GM19238 (cell line): ENCODE measurements at regions not wholly inside any gene's neighbourhood (a gene's known extent, or its start where the extent isn't known, plus 50 kb on each side); places are given as distances from the start of the nearest gene placed in this dataset.

Experiments
- DNase-seq: peaks from one replicate; pipeline ENCODE4 v3.0.0; 2011; ENCODE audit warnings: low spot score; ENCODE audit not compliant: insufficient read length

DNA sequence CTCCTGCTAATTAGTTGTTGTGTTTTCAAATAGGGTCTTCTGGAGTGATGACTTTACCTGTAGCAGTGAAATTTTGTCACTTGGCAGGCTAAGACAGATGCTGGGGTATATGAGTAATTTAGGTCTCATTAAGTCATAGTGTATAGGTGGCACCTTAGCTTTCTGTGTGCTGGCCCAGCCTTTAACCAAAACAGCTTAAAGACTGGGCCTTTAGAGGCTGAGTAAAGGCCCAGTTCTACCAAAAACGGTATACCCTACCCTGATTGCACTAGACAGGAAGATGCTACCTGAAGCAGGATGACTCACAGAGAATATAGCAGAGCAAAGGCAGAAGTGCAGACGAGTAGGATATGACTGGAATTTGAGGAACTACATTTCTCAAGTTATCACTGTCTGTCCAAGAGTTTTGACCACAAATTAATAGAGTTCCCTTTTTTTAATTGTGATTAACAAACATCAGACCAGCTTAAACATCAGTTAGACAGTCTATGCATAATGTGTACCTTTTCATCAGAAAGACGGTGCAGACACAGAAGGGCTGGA is 337.9 kb upstream of the SALL3 start:
- DNase-seq, result no peak

DNA sequence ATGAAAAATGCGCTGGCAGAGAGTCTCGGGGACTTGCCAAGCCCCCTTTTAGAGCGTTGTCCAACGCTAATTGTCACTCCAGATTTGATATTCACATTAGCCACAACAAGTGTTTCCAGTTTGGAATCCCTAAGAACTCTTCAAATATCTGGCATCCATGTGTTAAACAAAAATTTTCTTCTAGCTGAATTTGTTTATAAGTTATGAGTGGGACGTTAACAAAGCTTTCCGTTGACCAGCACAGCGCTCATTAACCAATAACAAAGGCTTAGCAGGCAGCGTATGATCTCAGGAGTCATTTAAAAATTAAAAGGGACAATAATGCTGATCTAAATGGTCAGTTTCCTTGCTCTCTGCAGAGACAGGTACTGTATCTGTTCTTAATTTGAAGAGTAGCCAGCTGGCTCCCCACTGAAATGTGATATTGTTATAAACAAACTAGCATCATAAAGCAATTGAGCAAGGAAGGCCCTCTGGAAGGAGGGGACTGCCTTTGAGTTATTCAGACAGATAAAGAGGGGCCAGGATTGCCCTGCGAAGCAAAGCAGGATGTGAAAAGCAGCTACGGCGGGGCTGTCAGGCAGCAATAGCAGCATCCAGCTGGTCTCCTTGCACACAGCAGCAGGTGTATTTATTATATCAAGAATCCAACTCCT is 337.2 kb upstream of the SALL3 start:
- no peak for DNase-seq

DNA sequence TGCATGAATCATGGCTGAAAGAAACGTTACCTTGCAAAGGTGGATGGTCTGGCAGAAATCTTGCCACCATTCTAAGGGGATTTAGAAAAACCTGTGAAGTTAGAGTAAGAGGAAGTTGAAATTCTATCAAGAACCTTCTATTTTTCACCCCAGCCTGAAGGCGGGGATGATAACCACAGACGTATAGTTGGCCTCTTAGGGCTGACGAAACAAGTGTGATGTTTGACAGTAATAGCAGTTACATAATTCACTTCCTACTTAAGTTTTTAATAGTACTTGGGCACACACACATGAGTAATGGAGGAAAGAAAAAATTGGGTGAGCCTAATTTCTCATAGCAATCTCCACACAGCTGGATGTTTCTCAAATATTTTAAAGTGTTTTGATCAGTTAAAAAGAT is 336.6 kb upstream of the SALL3 start:
- DNase-seq, result no peak

DNA sequence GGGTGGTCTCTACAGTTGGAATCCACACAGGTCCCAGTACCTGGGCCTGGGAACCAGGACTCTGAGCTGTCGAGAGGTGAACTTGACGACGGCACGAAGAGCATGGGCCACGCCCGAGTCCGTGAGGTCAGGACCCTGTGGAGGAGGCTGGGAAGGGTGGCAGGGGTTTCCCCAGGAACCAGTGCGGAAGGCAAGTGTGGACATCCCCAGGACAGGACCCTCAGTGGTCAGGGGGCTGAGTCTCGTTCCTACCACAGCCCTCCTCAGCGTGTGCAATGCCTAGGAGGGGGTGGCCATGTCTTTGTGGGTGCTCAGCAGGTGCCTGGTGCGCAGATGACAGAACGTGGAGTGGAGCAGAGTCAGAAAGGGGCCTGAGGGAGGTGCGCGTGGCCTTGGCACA is 335.6 kb upstream of the SALL3 start:
- DNase-seq, result no peak

DNA sequence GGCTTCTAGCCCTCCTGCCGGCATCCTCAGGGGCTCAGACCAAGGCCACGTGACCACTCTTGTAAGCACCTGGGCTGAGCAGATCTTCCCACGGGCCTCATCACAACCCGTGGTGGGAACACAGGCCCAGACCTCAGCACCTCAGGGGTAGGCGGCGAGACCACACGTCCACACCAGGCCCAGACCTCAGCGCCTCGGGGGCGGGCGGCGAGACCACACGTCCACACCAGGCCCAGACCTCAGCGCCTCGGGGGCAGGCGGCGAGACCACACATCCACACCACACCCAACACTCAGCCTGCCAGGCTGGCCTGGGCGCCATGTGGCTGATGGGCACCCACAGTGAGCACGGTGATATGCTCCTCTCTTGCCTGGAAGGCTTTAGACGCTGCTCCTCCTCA is 334.4 kb upstream of the SALL3 start:
- DNase-seq, result no peak

DNA sequence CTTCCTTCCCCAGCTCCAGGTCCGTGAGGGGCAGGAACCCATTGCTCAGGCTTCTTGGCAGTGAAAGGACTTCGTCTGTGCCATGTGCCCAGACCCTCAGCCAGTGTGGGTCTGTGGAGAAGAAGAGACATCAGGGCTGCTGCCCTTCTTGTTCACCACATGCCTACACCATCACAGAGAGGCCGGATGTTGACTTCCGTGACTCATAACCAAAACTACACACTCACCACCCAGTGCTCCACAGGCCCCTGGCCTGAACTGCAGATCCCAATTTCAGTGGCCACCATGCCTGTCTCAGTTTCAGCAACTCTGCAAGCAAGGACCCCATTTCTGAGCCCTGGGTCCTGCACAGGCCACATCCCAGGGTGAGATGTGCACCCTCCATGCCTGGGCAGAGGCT is 332.6 kb upstream of the SALL3 start:
- no peak for DNase-seq

DNA sequence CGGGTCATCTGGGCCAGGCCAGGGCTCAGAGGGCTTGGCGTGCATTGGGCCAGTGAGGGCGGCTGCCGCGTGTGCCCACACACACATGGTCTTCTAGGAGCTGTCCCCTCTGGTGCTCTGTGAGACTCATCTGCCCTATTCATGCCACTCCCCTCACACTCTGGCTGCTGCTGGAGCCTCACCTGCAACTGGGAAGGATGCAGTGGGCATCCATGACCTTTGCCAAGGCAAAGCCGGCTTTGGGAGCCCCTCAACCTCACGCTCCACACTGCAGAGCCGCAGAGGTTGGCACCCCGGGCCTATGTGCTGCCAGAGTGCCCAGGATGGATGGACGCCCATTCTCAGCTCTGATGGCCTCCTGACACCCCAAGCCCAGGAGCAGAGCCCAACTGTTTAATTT is 330.2 kb upstream of the SALL3 start:
- no peak for DNase-seq

DNA sequence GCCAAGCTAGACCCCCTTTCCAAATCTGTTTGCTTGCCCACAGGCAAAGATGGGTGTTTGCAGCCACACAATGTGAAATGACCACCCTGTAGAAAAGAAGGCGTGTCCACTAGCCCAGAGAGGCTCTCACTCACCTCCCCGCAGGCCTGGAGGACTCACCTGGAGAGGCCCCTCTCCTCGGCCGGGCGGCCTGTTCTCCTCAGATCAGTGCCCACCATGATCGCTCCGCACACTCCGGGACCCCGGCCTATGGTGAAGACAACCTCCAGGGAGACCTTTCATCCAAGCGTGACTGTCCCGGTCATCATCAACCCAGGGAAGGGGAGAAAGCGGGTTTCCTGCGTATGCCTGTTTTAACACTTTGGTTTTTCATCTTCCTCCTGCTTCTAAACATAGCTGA is 328.7 kb upstream of the SALL3 start:
- DNase-seq, result no peak

DNA sequence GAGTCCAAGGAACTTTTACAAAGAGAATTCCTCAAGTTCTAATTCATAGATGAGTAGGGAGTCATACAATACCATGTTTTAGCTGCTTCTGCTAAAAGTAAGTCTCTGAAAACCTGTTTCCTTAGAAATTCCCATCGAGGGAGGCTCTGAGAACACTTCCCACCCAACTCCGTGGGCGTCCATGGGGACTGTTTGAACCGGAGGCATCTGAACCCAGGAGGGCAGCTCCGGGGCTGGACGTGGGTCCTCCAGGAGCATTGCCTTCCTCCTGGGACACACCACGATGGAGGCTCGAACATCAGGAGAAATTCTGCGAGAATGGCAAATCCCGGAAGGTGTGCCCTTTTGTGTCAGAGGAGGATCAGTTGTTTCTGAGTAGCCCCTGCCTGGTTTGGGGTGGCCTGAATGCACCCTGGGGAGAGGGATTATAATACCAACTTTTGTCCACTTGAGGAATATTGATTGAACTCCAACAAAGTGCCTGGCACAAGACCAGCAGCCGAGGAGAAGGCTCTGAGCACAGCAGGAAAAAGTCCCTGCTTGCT is 327.5 kb upstream of the SALL3 start:
- no peak for DNase-seq

DNA sequence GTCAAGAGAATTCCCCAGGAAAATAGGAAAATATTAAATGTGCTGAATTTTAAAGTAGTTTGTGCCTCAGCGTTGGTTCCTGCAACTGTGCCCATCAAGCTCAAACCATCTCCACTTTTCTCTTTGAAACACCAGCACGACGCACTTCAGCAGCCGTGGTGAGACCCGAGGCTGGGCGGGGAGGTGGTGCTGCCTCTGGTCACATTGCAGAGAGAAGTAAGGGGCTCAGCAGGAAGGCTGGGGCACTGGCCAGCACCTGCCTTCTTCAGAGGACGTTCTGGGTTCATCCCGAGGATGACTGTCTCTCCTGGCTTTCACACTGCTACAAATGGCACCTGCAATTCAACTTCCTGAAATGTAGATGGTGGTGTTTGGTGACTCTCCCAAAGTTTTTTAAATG is 323.7 kb upstream of the SALL3 start:
- DNase-seq, result no peak

DNA sequence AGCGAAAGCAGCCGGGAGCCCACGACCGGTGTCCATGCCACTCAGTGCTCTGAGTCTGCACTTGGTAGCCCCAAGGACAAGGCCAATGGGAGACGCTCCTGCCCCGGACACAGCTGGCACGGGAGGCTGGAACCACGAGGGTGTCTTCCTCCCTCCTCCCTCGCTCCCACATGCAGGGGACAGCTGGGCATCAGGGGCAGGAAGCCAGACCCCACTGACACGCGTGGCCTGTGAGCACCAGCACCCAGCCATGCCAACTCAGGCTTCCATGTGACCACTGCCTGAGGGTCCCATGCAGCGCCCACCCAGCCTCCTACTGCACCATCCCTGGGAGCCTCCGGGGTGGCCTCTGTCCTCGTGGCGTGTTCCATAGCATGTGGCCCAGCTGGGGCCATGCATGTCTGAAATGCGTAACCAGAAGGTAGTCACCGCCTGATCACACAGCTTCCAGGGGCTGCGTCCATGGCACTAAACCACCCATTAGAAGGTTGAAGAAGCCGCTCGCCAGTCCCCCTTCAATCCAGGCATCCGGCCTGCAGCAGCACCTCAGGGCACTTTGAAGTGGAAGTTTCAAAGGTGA is 323.2 kb upstream of the SALL3 start:
- DNase-seq, result no peak

DNA sequence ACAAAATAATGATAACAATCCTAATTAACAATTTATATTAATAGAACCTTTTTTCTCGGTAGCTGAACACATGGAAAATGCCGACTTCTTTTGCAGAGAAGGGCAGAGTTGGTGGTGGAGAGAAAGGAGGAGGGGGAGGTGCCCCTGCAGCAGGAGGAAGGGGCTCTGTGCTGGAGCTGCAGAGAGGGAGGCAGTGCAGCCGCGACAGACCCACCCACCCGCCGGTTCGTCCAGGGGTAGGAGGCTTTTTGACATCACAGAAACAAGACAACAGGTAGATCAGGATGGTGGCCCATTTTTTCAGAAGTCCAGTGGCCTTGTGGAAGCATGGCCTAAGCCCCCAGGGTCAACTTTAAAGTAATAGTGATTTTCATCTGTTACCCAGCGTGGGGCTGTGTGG is 321.1 kb upstream of the SALL3 start:
- DNase-seq, result no peak

DNA sequence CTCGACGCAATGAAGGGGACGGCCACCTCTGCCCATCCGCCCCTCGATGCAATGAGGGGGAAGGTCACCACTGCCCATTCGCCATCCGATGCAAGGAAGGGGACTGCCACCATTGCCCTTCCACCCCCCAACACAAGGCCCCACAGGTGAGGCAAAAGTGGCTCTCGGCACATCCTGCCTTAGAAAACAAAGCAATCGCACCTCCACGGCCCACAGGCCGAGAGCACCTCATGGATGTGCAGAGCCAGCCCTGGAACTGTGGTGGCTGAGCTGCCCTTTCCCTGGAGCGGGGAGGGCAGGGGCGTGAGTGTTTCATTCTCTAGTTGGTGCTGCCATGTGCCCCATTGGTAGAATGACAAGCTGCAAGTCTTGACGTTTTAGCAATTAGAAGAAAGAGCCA is 320.6 kb upstream of the SALL3 start:
- DNase-seq, result no peak

DNA sequence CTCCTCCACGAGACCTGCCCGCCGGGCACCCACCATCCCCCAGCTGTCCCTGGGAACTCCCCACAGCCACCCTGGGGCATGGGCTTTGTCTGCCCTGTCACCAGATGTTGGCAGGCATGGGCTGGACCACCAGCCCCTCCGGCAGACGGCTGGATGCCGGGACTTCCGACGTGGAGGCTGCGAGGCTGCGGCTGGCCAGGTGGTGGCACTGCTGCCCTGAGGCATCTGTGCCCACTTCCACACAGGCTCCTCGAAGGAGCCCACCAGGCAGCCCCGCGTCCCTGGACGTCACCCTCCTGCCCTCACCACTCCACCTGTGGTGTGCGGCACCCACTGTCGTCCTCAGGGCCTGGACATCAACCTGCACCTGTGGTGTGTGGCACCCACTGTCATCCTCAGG is 319.9 kb upstream of the SALL3 start:
- no peak for DNase-seq

DNA sequence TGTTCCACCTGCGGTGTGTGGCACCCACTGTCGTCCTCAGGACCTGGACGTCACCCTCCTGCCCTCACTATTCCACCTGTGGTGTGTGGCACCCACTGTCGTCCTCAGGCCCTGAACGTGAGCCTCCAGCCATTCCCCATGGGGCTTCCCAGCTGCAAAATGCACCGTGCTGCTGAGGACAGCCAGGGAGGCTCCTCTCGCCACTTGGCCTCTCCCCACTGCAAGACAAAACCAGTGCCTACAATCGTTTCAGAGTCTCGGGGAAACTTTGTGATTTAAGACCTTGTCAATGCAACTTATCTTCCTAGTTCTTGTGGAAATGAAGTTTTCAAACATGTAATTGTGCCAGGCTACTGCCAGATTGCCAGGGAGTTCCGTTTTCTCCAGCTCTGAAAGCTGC is 319.3 kb upstream of the SALL3 start:
- DNase-seq, result no peak

DNA sequence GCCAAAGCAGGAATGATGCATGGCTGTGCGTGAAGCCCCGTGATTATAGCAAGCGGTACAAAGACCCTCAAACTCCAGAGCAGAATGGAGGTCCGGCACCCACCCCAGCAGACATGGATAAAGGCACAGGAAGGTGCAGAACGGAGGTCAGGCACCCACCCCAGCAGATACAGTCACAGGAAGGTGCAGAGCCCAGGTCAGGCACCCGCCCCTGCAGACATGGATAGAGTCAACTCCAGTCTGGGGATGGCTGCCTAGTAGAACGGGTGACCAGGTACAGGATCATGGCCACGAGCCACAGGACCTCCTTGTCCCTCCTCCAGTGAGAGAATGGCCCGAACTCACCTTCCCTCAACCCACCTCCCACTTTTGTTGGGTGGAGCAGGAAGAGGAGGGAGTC is 318.3 kb upstream of the SALL3 start:
- DNase-seq, result no peak

DNA sequence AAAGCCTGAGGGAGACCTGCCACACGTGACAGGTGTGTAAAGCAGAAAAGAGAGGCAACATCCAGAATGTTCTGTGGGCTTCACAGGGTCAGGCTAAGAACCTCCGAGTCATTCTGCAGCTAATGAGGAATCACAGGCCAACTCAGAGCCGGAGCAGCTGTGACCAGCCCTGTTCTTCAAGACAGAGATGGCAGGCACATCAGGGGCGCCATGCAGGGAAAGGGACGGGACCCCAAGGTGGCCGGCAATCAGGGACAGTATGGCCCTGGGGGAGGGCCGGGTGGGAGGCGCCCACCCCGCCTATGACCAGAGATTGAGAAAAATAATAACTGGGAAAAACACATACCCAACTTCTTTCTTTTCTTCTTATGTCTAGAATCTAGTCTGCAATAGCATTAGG is 316.7 kb upstream of the SALL3 start:
- no peak for DNase-seq

DNA sequence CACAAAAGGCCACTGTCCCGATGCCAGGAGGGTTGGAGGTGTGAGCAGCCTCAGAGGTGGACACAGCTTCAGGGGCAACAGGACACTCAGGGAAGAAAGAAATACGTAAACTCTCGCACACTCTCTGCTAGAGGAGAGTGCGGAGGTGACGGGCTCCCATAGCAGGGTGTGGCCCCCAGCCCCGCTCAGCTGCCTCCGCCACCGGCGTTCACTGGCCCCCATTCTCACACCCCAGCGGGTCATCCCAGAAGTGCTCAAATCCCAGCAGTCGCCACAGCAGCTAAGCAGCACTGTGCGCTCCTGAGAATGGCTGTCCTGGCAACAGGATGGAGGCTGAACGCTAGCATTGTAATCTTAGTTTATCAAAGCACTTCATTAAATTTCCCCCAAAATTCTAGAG is 315.6 kb upstream of the SALL3 start:
- no peak for DNase-seq

DNA sequence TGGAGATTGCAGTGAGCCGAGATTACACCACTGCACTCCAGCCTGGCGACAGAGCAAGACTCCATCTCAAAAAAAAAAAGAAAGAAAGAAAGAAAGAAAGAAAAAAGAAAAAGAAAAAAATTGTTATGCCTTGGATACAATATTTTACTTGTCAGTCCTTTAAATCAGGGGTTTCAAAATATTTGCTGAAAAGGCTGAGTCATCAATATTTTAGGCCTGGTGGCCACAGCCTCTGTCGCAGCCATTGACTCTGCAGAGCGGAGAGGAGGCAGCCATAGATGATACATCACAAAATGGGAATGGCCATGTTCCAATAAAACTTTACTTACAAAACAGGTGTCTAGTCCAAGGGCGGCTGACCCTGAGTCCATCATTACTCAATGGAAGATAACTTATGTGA is 314.8 kb upstream of the SALL3 start:
- DNase-seq, result no peak

DNA sequence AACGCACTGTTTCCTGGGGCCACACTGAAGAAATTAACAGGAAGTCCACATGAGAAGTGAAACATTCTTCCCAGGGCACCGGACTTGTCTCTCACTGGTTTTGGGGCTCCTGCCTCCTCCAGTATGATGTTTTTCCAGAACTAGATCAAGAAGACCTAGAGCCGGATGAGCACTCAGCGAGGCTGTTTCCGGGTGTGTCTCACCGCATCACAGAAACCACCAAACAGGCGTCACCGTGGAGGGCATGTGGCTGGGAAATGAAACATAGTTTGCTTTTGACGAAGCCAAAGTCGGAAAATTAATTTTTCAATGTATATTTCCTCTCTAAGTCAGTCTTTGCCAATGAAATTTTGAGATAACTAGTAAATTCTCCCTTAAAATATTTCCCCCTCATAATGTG is 314.0 kb upstream of the SALL3 start:
- DNase-seq, result no peak

DNA sequence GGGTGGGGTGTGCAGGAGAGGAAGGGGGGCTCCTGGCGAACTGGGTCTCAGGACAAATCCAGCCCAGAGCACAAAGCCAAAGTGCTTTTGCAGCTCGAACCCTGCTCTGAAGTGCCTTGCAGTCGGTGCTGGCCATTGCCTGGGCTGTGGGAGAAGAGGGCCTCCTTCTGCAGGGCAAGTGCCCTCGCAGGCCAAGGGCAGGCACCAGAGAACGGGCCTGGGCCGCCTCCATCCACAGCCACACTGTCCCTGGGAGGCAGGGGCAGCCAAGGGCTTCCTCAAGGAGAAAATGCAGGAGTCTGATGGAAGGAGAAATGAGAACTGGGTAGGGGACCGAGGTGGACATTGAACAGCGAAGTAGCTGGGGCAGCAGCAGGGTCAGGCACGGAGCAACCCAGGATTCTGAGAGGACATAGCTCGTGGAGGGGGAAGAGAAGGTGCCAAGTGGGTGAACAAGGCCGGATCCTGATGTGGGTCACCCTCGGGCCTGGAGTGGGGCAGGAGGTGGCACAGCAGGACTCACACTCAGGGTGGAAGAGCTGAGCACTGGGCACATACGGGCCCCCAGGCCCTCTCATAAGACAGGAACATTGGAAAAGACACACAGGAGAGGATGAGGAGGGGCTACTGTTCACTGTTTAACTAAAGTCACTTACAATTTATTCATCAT is 312.8 kb upstream of the SALL3 start:
- no peak for DNase-seq

DNA sequence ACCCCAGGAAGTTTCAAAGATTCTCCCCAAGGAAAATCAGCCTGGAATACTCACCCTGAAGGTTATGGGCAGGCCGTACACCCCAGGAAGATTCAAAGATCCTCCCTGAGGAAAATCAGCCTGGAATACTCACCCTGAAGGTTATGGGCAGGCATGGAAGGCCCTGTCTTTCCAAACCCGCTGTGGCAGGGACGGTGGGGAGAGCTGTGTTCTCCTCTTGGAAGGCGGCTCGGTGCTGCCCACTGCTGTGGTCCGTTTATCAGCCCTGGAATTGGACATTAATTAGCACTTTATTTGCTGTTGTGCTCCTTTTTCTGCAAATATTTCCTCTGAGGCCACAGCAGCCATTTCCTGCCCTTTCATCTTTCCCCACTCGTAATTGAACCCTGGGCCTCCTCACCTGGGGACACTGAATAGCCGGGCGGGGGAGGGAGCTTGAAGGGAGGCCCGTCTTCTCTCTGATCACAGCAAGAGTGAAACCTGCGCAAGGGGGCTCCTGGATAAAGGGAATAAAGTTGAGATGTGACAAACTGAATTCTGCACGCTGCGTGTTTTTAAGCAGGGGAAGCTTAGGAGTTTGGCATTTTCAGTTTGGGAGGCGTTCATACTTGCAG is 308.7 kb upstream of the SALL3 start:
- no peak for DNase-seq
